Posterior vena cava (tissue), 2 donors: ENCODE measurements at regions not wholly inside any gene's neighbourhood (a gene's known extent, or its start where the extent isn't known, plus 50 kb on each side); places are given as distances from the start of the nearest gene placed in this dataset.
"Not testable (repeated sequence)": the region's sequence is repeated elsewhere in the genome, so short reads cannot be mapped to it uniquely, and the experiment has no call there.

ENCODE experiments used
- DNase-seq: peaks from one replicate; pipeline ENCODE4 v3.0.0-alpha.2; 2020; ENCODE audit warnings: low spot score
- intact Hi-C, 2 donors: fragments of 100-400 bp; cut with DNase I; formaldehyde crosslinking; loops; one replicate each; pipeline versions ENCODE4 v1.14.1 to v1.14.2; 2022 to 2023
- donor health status: DM: yes; HTN: yes; CAD: no.
- donor health status: DM: yes; HTN: yes; CAD: no.

DNA sequence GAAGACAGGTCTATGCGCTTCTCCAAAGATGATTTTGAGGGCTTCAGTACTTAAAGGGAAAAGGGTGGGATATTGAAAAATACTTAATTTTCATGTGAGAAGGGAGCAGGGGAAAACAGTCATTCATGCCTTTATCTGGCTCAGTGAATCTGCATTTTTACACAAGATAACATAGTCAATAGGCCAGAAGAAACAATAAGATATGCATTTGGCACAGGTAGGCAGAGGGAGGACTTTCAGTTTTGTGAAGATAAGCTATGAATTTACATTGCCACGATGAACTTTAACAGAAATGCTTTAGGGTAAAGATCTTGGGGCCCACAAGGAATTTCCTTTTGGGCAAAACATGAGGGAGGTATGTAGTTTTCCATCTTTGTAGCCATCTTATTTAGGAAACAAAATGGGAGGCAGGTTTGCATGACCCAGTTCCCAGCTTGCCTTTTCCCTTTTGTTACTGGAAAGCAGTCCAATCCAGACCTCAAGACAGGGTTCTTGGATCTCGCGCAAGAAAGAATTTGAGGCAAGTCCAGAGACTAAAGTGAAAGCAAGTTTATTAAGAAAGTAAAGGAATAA is 504.2 kb downstream of the IGSF11 start:
- DNase-seq, result no peak
- intact Hi-C loops, result no loop called here

DNA sequence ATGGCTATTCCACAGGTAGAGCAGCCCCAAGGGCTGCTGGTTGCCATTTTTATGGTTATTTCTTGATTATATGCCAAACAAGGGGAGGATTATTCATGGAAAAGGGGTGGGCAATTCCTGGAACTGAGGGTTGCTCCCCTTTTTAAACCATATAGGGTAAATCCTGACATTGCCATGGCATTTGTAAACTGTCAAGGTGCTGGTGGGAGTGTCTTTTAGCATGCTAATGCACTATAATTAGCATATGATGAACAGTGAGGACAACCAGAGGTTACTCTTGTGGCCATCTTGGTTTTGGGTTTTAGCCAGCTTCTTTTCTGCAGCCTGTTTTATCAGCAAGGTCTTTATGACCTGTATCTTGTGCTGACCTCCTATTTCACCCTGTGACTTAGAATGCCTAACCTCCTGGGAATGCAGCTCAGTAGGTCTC is 503.7 kb downstream of the IGSF11 start:
- intact Hi-C loops, DNase-seq: not testable (repeated sequence)

DNA sequence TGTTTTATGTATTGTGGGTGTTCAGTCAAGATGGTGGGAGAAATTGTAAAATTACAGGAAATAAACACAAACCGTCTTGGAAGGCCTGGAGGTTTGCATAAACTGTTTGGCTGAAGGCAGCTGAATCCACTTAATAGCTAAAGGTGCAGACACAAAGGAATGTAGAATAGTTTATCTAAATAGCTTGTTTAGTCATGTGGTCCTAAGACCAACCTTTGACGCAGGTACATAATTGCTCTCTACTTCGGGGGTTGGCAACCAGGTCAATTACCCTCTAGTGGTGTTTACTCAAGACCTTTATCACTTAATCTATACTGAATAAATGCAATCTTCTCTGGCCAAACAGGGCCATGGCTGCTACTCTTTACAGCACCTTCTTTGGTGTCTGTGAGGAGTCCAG is 502.8 kb downstream of the IGSF11 start:
- intact Hi-C loops, result no loop called here
- no peak for DNase-seq

DNA sequence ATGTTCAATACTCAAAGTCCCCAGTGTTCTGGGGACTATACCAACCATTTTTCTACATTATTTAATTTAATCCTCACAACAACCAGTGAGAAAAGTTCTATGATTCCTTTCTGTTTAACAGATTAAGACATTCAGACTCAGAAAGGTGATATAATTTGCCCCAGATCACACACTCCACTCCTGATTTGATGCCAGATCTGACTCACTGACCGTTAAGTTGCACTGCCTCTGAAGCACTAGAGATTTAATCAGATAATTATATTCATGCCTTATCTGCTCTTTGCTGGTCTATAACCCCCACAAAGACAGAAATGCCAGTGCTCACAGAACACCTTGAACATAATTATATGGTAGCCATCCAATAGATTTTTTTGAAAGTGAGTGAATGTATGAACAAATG is 501.0 kb downstream of the IGSF11 start:
- intact Hi-C loops, result no loop called here
- DNase-seq, result no peak

DNA sequence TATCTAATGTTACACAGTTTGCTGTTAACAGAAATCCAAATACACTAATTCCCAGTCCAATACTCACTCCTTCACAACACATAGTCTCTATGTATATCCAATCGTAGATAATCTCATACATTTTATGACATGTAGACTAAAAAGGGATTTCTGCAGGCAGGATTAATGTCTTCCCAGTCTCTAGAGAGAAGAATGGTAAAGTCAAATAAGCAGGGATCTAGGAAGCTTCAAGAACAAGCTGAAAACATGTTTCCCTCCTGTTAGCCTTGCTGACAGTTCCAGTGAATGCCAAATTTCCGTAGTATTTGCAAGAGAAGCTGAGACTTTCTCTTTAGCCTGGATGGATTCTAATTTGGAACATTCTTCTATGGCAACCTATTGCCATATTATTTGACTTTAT is 500.1 kb downstream of the IGSF11 start:
- no peak for DNase-seq
- intact Hi-C loops, result no loop called here

GRCh38 chr3:118536764-118537163 is 497.9 kb downstream of the IGSF11 start:
- no peak for DNase-seq
- intact Hi-C loops, result no loop called here

- intact Hi-C loops, result no loop called here
- no peak for DNase-seq
Observed at GRCh38 chr3:118537454-118537853, 497.2 kb downstream of the IGSF11 start.

DNA sequence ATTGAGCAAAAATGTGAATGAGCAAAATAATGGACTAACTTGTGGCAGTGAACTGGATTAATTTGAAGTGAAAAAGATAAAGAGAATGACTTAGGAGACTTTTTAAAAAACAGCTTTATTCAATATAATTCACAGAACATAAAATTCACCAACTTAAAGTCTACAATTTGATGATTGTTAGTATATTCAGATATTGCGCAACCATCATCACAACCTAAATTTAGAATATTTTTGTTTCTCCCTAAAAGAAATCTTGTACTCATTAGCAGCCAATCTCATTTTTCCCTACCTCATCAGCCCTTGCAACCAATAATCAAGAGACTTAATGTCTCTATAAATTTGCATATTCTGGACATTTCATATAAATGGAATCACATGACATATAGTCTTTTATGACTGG is 496.5 kb downstream of the IGSF11 start:
- intact Hi-C loops, result no loop called here
- DNase-seq, result no peak

GRCh38 chr3:118539820-118540447 is 494.7 kb downstream of the IGSF11 start:
- intact Hi-C loops, result not testable (repeated sequence)

DNA sequence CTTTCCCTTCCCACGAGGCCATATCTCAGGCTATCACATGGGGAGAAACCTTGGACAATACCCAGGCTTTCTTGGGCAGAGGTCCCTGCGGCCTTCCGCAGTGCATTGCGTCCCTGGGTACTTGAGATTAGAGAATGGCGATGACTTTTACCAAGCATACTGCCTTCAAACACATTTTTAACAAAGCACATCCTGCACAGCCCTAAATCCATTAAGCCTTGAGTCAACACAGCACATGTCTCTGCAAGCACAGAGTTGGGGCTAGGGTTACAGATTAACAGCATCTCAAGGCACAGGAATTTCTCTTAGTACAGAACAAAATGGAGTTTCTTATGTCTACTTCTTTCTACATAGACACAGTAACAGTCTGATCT is 494.2 kb downstream of the IGSF11 start:
- DNase-seq, intact Hi-C loops: not testable (repeated sequence)

More at GRCh38 chr3:118539820-118540447, 494.7 kb downstream of the IGSF11 start:
- peak; percentile 59 for DNase-seq

- intact Hi-C loops, result no loop called here
- no peak for DNase-seq
Observed at GRCh38 chr3:118540826-118541225, 493.8 kb downstream of the IGSF11 start.

DNA sequence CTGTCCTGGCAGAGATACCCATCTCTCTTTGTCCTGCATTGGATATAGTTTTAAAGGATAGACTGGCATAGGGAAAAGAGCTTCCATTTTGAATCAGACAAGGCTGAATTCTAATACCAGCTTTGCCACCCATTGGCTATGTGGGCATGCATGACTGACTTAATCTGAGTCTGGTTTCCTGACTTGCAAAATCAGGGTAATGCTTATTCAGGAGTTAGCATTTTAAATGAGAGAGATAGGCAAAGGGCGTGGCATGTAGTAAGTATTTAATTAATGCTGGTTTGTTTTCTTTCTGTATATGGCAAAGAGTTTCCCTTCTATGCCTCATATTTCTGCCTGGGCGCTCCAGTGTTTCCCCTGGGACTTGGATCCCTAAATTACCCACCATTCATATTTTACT is 492.9 kb downstream of the IGSF11 start:
- no peak for DNase-seq
- intact Hi-C loops, result no loop called here

GRCh38 chr3:118543832-118544231 is 490.8 kb downstream of the IGSF11 start:
- intact Hi-C loops, result no loop called here
- no peak for DNase-seq

GRCh38 chr3:118544458-118544857 is 490.2 kb downstream of the IGSF11 start:
- intact Hi-C loops, result no loop called here
- no peak for DNase-seq

DNA sequence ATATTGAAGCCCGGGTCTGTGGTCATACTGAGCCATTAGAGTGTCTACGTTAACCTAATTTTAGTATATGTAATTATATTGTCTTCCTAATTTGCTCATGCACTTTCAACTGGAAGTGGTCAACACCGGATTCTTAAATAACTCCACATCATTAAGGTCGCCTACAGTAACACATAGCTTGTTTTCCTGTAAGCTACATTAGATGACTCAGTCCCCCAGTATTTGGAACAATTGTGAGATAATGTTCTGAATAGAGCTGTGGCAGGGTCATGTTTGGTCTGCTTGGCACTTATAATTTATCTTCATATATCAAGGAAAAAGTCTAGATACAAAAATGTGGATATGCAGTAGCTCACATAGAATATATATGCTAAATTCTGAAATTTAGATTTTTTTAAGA is 486.2 kb downstream of the IGSF11 start:
- intact Hi-C loops, result no loop called here

DNA sequence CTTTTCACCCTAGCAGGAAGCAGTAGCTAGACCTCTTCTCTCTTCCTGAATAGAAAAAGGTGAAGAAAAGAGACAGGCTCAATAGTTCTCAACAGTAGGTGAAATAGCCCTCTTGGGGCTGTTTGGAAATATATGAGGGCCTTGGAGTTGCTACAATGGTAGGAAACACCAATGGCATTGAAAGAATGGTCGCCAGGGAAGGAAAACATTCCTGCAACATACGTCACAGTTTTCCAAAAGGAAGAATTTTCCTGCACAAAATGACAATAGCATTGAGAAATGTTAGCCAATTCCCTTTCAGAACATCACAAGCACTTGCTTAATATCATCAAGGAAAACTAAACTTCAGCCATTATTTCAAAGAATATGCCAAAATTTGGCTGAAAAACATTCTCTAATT is 484.5 kb downstream of the IGSF11 start:
- intact Hi-C loops, result no loop called here
- DNase-seq, result no peak

More for the DNA sequence above, 486.2 kb downstream of the IGSF11 start:
- no peak for DNase-seq

DNA sequence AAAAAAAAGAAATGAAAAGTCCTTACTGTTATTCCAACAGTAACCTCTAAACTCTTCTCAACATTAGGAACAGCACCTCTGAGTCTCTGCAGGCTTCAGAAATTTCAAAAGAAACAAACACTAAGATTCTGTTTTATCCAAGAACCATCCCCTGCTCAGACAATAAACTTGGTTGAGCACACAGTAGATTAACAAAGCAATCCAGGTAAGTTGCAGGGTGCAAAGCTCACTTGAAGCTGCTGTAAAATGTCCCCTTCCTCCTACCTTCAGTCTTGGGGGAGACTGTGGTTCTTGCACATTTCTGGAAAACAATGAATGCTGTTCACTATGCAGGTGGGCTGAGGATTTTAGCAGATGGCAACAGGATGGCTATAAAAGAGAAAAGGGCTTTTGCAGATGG is 484.1 kb downstream of the IGSF11 start:
- no peak for DNase-seq
- intact Hi-C loops, result no loop called here

GRCh38 chr3:118554148-118554838 is 480.4 kb downstream of the IGSF11 start:
- no peak for DNase-seq
- intact Hi-C loops, result no loop called here

- intact Hi-C loops, result no loop called here
- DNase-seq, result no peak
Observed at GRCh38 chr3:118556983-118557382, 477.7 kb downstream of the IGSF11 start.

DNA sequence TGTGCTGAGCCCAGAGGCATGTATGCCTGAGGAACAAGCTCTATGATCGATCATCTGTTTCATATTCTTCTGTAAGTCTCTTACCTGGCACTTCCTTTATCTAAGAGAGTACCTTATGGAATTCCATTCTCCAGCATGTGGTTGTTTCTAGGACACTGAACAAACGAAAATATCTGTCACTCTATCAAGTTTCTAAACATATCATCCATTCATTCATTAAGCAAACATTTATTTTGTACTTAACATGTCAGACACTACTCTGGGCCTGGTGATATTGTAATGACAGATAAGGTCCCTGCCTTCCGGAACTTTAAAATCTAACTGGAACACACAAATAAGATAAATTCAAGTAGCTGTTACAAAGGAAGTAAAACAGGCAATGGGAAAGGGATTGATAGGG is 477.1 kb downstream of the IGSF11 start:
- intact Hi-C loops, result no loop called here
- no peak for DNase-seq

DNA sequence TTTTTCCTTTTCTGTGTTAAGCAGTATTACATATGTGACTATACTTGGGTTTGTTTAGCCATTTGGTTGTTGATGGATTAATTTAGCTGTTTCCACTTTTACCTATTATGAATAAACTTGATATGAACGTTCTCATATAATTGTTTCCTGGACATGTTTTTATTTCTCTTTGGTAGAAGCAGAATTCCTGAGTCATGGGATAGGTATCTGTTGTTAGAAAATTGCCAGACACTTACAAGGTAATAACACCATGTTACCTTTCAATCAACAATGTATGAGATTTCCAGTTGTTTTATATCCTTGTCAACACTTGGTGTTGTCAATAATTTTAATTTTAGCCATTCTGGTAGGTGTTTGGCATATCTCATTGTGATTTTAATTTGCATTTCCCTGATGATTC is 475.4 kb downstream of the IGSF11 start:
- no peak for DNase-seq
- intact Hi-C loops, result no loop called here
